Thyroid gland (tissue), 4 donors: ENCODE measurements at regions not wholly inside any gene's neighbourhood (a gene's known extent, or its start where the extent isn't known, plus 50 kb on each side); places are given as distances from the start of the nearest gene placed in this dataset.
"Not testable (repeated sequence)": the region's sequence is repeated elsewhere in the genome, so short reads cannot be mapped to it uniquely, and the experiment has no call there.

ENCODE experiments used
- DNase-seq, 2 donors: peaks; one replicate each; pipeline ENCODE4 v3.0.0-alpha.2; 2019
- H3K27ac ChIP-seq, 3 donors: fragments of 200-600 bp; sonication (generic); 1 replicate in 2 of 3; 2 replicates in 1 of 3; pipeline ENCODE4 v1.5.1; 2016 to 2019; ENCODE audit warnings: mild to moderate bottlenecking in 1 of 3, moderate library complexity in 1 of 3
- H3K27me3 ChIP-seq: fragments of 200-600 bp; sonication (generic); one replicate; pipeline ENCODE4 v1.5.1; 2019
- H3K36me3 ChIP-seq, 2 donors: fragments of 200-600 bp; sonication (generic); one replicate each; pipeline ENCODE4 v1.5.1; 2016 to 2019
- H3K4me1 ChIP-seq, 2 donors: fragments of 200-600 bp; sonication (generic); one replicate each; pipeline ENCODE4 v1.5.1; 2017 to 2019
- H3K4me3 ChIP-seq, 3 donors: fragments of 200-600 bp; sonication (generic); replicated peaks in 1 of 3; 1 replicate in 2 of 3; 2 replicates in 1 of 3; pipeline ENCODE4 v1.5.1; 2016; ENCODE audit warnings: mild to moderate bottlenecking in 1 of 3
- H3K9me3 ChIP-seq: fragments of 200-600 bp; sonication (generic); one replicate; pipeline ENCODE4 v1.5.1; 2017
- CTCF ChIP-seq, 6 experiments: fragments of 200-600 bp in 3 of 6; fragments of 450-650 bp in 3 of 6; sonication (generic) in 3 of 6; IDR thresholded peaks; one replicate each; pipeline ENCODE4 v1.5.1; 2016 to 2019; ENCODE audit warnings: antibody characterized with exemption in 6 of 6, mild to moderate bottlenecking in 2 of 6, inconsistent platforms in 1 of 6, moderate library complexity in 1 of 6
- POLR2A ChIP-seq, 2 donors: fragments of 450-650 bp; IDR thresholded peaks; one replicate each; pipeline ENCODE4 v1.6.1; 2017; ENCODE audit warnings: antibody characterized with exemption in 2 of 2, mild to moderate bottlenecking in 2 of 2, moderate library complexity in 1 of 2
- WGBS, 2 donors: methylation state at CpG; one replicate each; pipeline ENCODE4 v1.1.5; 2017; 5-methylcytosine and 5-hydroxymethylcytosine counted together
- intact Hi-C: fragments of 100-400 bp; cut with DNase I; formaldehyde crosslinking; loops from one replicate; pipeline ENCODE4 v1.15.1; 2023

- H3K9me3 ChIP-seq = no peaks in the 10 kb centered on the region
- intact Hi-C loops = no loop called here
- TF ChIP-seq POLR2A (IDR thresholded peaks at IDR 0.05) (no peak), CTCF (IDR thresholded peaks at IDR 0.05) (no peak)
- no peak for DNase-seq
- peaks cover 7 to 10% of the 10 kb centered on the region in 2 donors for H3K4me1 ChIP-seq
- no peak overlapping the region for H3K4me3 ChIP-seq
- no peak overlapping the region for H3K27ac ChIP-seq
- WGBS, 2 donors = 81 to 100% methylated on average over 4 of the region's 4 CpGs
- H3K36me3 ChIP-seq = no peaks in the 10 kb centered on the region
- no peaks in the 10 kb centered on the region for H3K27me3 ChIP-seq
These were observed 74.9 kb downstream of the ACKR3 start for GRCh38 chr2:236644502-236644911.

GRCh38 chr2:236645141-236645540 is 75.5 kb downstream of the ACKR3 start:
- H3K36me3 ChIP-seq, H3K27ac ChIP-seq, intact Hi-C loops, DNase-seq, H3K4me3 ChIP-seq, H3K27me3 ChIP-seq, H3K9me3 ChIP-seq: not testable (repeated sequence)
- 95 to 98% methylated on average over 4 of the region's 4 CpGs for WGBS, 2 donors
- H3K4me1 ChIP-seq = peaks cover 7 to 10% of the 10 kb centered on the region in 2 donors

GRCh38 chr2:236646441-236646840 is 76.8 kb downstream of the ACKR3 start:
- H3K4me3 ChIP-seq = no peak overlapping the region
- H3K4me1 ChIP-seq = peaks cover 7 to 10% of the 10 kb centered on the region in 2 donors
- 81 to 86% methylated on average over 3 of the region's 3 CpGs for WGBS, 2 donors
- TF ChIP-seq POLR2A (IDR thresholded peaks at IDR 0.05) (no peak), CTCF (IDR thresholded peaks at IDR 0.05) (no peak)
- no peak for DNase-seq
- H3K27ac ChIP-seq = no peak overlapping the region
- no peaks in the 10 kb centered on the region for H3K9me3 ChIP-seq
- no peaks in the 10 kb centered on the region for H3K36me3 ChIP-seq
- intact Hi-C loops = no loop called here
- H3K27me3 ChIP-seq = no peaks in the 10 kb centered on the region

DNA sequence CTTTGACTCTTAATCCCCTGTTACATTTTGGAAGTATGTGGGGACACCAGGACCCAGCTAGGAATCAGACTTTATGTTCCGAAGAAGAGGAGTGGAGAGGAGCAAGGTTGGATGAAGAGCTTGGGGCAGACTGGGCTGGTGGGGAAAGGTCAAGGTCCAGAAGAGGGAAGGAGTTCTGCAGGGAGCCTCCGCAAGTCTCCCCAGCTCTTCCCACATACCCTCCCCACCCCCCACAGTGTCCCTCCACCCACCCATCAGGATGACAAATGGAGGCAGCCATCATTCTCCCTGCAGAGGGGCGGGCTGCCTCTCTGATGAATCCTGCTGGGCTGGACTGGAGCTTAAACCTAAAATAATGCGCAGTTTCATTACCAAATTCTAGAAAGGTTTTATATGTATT is 77.2 kb downstream of the ACKR3 start:
- intact Hi-C loops = no loop called here
- Histone ChIP-seq H3K9me3 (no peaks in the 10 kb centered on the region), H3K27me3 (no peaks in the 10 kb centered on the region), H3K4me3 (no peak overlapping the region), H3K27ac (no peak overlapping the region), H3K36me3 (no peaks in the 10 kb centered on the region), H3K4me1 (peaks cover 7 to 10% of the 10 kb centered on the region in 2 donors)
- TF ChIP-seq POLR2A (IDR thresholded peaks at IDR 0.05) (no peak), CTCF (IDR thresholded peaks at IDR 0.05) (no peak)
- DNase-seq = no peak
- 90 to 97% methylated on average over 4 of the region's 4 CpGs for WGBS, 2 donors

GRCh38 chr2:236647621-236648020 is 78.0 kb downstream of the ACKR3 start:
- Histone ChIP-seq H3K4me1 (peaks cover 6 to 8% of the 10 kb centered on the region in 2 donors), H3K27me3 (no peaks in the 10 kb centered on the region), H3K4me3 (no peak overlapping the region), H3K36me3 (no peaks in the 10 kb centered on the region), H3K9me3 (no peaks in the 10 kb centered on the region), H3K27ac (no peak overlapping the region)
- no peak for TF ChIP-seq CTCF (IDR thresholded peaks at IDR 0.05)
- TF ChIP-seq POLR2A (IDR thresholded peaks at IDR 0.05) = no peak
- DNase-seq = no peak
- WGBS, 2 donors = 94 to 96% methylated on average over 5 of the region's 5 CpGs
- intact Hi-C loops = no loop called here

DNA sequence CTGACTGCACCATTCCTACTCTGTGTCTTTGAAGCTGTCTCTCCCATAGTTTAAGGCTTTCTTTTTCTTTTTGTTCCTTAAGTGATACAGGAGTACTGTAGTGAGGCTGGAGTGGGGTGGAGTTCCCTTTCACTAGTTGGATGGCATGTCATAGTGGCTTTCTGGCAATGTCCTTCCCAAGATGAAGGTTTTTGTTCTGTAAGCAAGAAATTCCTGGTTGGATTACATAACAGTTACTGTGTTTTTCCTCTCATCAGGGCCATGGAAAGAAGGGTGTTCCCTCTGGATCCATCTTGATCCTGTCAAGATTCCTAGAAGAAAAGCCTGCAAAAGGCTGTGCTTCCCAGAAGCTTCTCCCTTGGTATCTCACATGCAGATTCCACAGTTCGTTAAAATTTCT is 84.2 kb downstream of the ACKR3 start:
- DNase-seq = no peak
- WGBS, 2 donors = 68 to 86% methylated on average over 1 of the region's 1 CpG
- no peak overlapping the region for H3K4me3 ChIP-seq
- H3K27me3 ChIP-seq = no peaks in the 10 kb centered on the region
- peaks cover 0 to 5% of the 10 kb centered on the region in 2 donors for H3K4me1 ChIP-seq
- intact Hi-C loops = no loop called here
- no peak overlapping the region for H3K27ac ChIP-seq
- H3K36me3 ChIP-seq = no peaks in the 10 kb centered on the region
- no peak for TF ChIP-seq CTCF (IDR thresholded peaks at IDR 0.05)
- TF ChIP-seq POLR2A (IDR thresholded peaks at IDR 0.05) = no peak
- H3K9me3 ChIP-seq = no peaks in the 10 kb centered on the region
